PC-3 (cell line): ENCODE measurements at regions not wholly inside any gene's neighbourhood (a gene's known extent, or its start where the extent isn't known, plus 50 kb on each side); places are given as distances from the start of the nearest gene placed in this dataset.

Source experiments
- ATAC-seq: fragments of 200-7000 bp; cut with Tn5 transposase; 2 replicates; pipeline ENCODE4 v1.9.1; 2020; ENCODE audit warnings: mild to moderate bottlenecking, moderate library complexity
- BruUV-seq: library from RNA; stranded (reverse); fragments of 400-500 nt; replicated peaks from 2 replicates; lab custom pipeline; 2021; lab: Mats Ljungman, UMichigan
- CTCF ChIA-PET: fragments of 300-600 bp; sonication (Branson Sonifier 250); formaldehyde crosslinking; loops from one replicate; lab custom pipeline; 2022; ENCODE audit warnings: antibody characterized with exemption; lab: Charles Lee
- POLR2A ChIA-PET: fragments of 300-600 bp; sonication (Branson Sonifier 250); formaldehyde crosslinking; loops from one replicate; lab custom pipeline; 2022; ENCODE audit warnings: antibody characterized with exemption; ENCODE audit not compliant: unreplicated experiment; lab: Charles Lee
- DNase-seq: peaks from one replicate; pipeline ENCODE4 v3.0.0-alpha.2; 2015
- H2AFZ ChIP-seq: fragments of 300-600 bp; sonication (generic); 2 replicates; pipeline ENCODE4 v1.6.0; 2016; ENCODE audit warnings: antibody characterized with exemption, low read length
- H3F3A ChIP-seq: fragments of 300-600 bp; sonication (generic); one replicate; pipeline ENCODE4 v1.6.0; 2017; ENCODE audit warnings: antibody characterized with exemption, low read length, control low read depth, mild to moderate bottlenecking; ENCODE audit not compliant: unreplicated experiment
- H3K27ac ChIP-seq: fragments of 300-600 bp; sonication (generic); 2 replicates; pipeline ENCODE4 v1.5.1; 2016; ENCODE audit warnings: mild to moderate bottlenecking, low read length
- H3K27me3 ChIP-seq: fragments of 300-600 bp; sonication (generic); 2 replicates; pipeline ENCODE4 v1.6.1; 2016; ENCODE audit warnings: low read length, mixed read lengths
- H3K36me3 ChIP-seq: fragments of 300-600 bp; sonication (generic); 2 replicates; pipeline ENCODE4 v1.6.1; 2016; ENCODE audit warnings: low read depth, mixed run types, low read length, mixed read lengths
- H3K4me1 ChIP-seq: fragments of 300-600 bp; sonication (generic); 2 replicates; pipeline ENCODE4 v1.5.1; 2016; ENCODE audit warnings: low read length; ENCODE audit not compliant: insufficient read depth
- H3K4me2 ChIP-seq: fragments of 300-600 bp; sonication (generic); 2 replicates; pipeline ENCODE4 v1.6.0; 2016; ENCODE audit warnings: low read length
- H3K4me3 ChIP-seq: fragments of 300-600 bp; sonication (generic); 2 replicates; pipeline ENCODE4 v1.5.1; 2016; ENCODE audit warnings: mild to moderate bottlenecking, low read length, mixed read lengths
- H3K79me2 ChIP-seq: fragments of 300-600 bp; sonication (generic); 2 replicates; pipeline ENCODE4 v1.6.1; 2017; ENCODE audit warnings: low read length, mixed read lengths
- H3K9ac ChIP-seq: fragments of 300-600 bp; sonication (generic); 2 replicates; pipeline ENCODE4 v1.6.0; 2016; ENCODE audit warnings: mild to moderate bottlenecking, low read length
- H3K9me2 ChIP-seq: fragments of 300-600 bp; sonication (generic); replicated peaks from 2 replicates; pipeline ENCODE4 v1.6.1; 2016; ENCODE audit warnings: mixed run types, low read length, mixed read lengths
- H3K9me3 ChIP-seq: fragments of 300-600 bp; sonication (generic); 2 replicates; pipeline ENCODE4 v1.6.1; 2016; ENCODE audit warnings: low read length, mixed read lengths
- H4K20me1 ChIP-seq: fragments of 300-600 bp; sonication (generic); 2 replicates; pipeline ENCODE4 v1.6.1; 2016; ENCODE audit warnings: low read length, mixed read lengths
- EZH2 ChIP-seq: fragments of 300-600 bp; sonication (generic); IDR thresholded peaks from one replicate; pipeline ENCODE4 v1.6.1; 2017; ENCODE audit warnings: antibody characterized with exemption, mild to moderate bottlenecking, low read length; ENCODE audit not compliant: unreplicated experiment
- EZH2phosphoT487 ChIP-seq: fragments of 300-600 bp; sonication (generic); IDR thresholded peaks from 2 replicates; pipeline ENCODE4 v1.6.1; 2018; ENCODE audit warnings: mild to moderate bottlenecking, antibody characterized with exemption, low read length, borderline replicate concordance
- intact Hi-C: fragments of 100-400 bp; cut with micrococcal nuclease; formaldehyde crosslinking; loops from 2 replicates; pipeline ENCODE4 v1.9.0; 2023
- TF ChIP-seq, protein P1 (sequence below): fragments of 300-600 bp; sonication (generic); conservative IDR thresholded peaks from 2 replicates; pipeline ENCODE4 v1.5.1; 2017; ENCODE audit warnings: antibody characterized with exemption, low read depth, mild to moderate bottlenecking, low read length

DNA sequence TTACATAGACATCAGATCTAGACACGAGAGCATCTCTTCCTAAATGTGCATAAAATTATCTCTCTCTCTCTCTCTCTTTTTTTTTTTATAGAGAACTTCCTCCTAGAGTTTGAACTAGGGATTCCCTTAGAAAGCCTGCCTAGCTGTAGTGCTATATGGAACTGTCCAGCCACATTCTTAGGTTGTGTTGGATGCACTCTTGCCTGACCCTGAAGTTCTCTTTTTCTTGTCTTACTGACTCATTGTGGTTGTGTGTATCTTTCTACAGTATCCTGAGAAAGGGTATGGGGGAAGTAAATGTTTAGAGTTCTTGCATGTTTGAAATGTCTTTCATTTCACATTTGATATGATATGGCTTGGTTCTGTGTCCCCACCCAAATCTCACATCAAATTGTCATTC lies 368.2 kb downstream of the CDH2 start:
- ATAC-seq (no peak), DNase-seq (no peak)
- intact Hi-C loops: no loop called here
- TF ChIP-seq EZH2: no peak
- TF ChIP-seq, protein P1, sequence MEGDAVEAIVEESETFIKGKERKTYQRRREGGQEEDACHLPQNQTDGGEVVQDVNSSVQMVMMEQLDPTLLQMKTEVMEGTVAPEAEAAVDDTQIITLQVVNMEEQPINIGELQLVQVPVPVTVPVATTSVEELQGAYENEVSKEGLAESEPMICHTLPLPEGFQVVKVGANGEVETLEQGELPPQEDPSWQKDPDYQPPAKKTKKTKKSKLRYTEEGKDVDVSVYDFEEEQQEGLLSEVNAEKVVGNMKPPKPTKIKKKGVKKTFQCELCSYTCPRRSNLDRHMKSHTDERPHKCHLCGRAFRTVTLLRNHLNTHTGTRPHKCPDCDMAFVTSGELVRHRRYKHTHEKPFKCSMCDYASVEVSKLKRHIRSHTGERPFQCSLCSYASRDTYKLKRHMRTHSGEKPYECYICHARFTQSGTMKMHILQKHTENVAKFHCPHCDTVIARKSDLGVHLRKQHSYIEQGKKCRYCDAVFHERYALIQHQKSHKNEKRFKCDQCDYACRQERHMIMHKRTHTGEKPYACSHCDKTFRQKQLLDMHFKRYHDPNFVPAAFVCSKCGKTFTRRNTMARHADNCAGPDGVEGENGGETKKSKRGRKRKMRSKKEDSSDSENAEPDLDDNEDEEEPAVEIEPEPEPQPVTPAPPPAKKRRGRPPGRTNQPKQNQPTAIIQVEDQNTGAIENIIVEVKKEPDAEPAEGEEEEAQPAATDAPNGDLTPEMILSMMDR: no peak
- TF ChIP-seq EZH2phosphoT487: no peak
- no peak overlapping the region for H3K4me3 ChIP-seq
- H3K36me3 ChIP-seq: no peaks in the 10 kb centered on the region
- H3K9me2 ChIP-seq: no peaks in the 10 kb centered on the region
- H3K9ac ChIP-seq: no peak overlapping the region
- no peak overlapping the region for H3K4me2 ChIP-seq
- ChIA-PET POLR2A (no interaction called here), CTCF (no interaction called here)
- peaks cover 10% of the 10 kb centered on the region for H3K4me1 ChIP-seq
- no peak overlapping the region for H2AFZ ChIP-seq
- H3K79me2 ChIP-seq: no peaks in the 10 kb centered on the region
- no peaks in the 10 kb centered on the region for H3K27me3 ChIP-seq
- no peaks in the 10 kb centered on the region for H3K9me3 ChIP-seq
- H3F3A ChIP-seq: no peaks in the 10 kb centered on the region
- H3K27ac ChIP-seq: no peak overlapping the region
- no TSS peak for BruUV-seq
- no peaks in the 10 kb centered on the region for H4K20me1 ChIP-seq

DNA sequence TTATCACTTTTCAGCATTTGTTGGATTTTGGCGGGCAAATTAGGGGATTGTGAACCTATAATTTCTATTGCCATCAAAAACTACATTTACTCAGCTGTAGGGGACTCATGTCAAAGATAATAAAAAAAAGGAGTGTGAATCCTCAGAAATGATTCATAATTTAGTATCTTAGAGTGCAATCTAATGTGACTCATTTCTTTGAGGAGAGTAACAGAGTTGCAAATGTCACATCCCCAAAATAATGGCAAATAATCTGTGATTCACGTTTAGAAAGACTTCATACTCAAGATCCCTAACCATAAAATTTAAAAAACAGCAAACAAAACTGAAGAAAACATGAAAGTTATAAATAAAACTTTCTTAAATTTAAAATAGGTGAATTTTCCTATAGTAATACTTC lies 373.0 kb downstream of the CDH2 start:
- ChIA-PET POLR2A (no interaction called here), CTCF (no interaction called here)
- Histone ChIP-seq H3K9me2 (no peaks in the 10 kb centered on the region), H3K4me3 (no peak overlapping the region), H3F3A (no peaks in the 10 kb centered on the region), H3K4me1 (peaks cover 11% of the 10 kb centered on the region), H3K27me3 (no peaks in the 10 kb centered on the region), H4K20me1 (no peaks in the 10 kb centered on the region), H2AFZ (no peak overlapping the region), H3K9ac (no peak overlapping the region), H3K36me3 (no peaks in the 10 kb centered on the region), H3K27ac (no peak overlapping the region), H3K9me3 (no peaks in the 10 kb centered on the region), H3K79me2 (no peaks in the 10 kb centered on the region), H3K4me2 (peak overlapping the region; percentile 29)
- DNase-seq: peak; percentile 75
- intact Hi-C loops: no loop called here
- no TSS peak for BruUV-seq
- peak; percentile 73 for ATAC-seq
- no peak for TF ChIP-seq EZH2

DNA sequence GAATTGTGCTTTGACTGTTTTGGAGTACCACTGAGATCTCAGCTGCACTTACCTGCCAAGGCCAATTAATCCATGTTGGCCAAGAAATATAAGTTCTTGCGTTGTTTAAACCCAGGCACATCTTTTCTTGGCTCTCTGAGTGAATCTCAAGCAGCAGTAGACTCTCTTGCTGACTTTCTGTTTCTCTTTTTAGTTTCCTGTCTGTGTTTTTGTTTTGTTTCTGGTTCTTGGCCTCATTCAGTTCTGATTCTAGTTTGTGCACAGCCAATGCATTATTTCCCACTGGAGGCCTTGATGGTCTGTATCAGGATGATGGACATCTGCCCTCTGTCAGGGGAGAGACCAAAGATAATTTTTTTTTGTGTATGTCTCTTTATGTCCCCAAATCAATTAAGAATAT lies 379.4 kb downstream of the CDH2 start:
- no peaks in the 10 kb centered on the region for H3F3A ChIP-seq
- H3K27ac ChIP-seq: no peak overlapping the region
- no peak overlapping the region for H3K4me2 ChIP-seq
- H3K4me3 ChIP-seq: no peak overlapping the region
- intact Hi-C loops: no loop called here
- H3K79me2 ChIP-seq: no peaks in the 10 kb centered on the region
- H3K36me3 ChIP-seq: no peaks in the 10 kb centered on the region
- no peaks in the 10 kb centered on the region for H3K4me1 ChIP-seq
- CTCF ChIA-PET: no interaction called here
- no peak for ATAC-seq
- no TSS peak for BruUV-seq
- H3K27me3 ChIP-seq: no peaks in the 10 kb centered on the region
- TF ChIP-seq EZH2phosphoT487: no peak
- TF ChIP-seq EZH2: no peak
- TF ChIP-seq, protein P1: no peak
- POLR2A ChIA-PET: no interaction called here
- no peaks in the 10 kb centered on the region for H3K9me2 ChIP-seq
- H4K20me1 ChIP-seq: no peaks in the 10 kb centered on the region
- H3K9ac ChIP-seq: no peak overlapping the region
- DNase-seq: no peak
- no peaks in the 10 kb centered on the region for H3K9me3 ChIP-seq
- no peak overlapping the region for H2AFZ ChIP-seq
